SK-N-SH treated with all-trans-retinoic acid at 6 μM for 48 hours (cell line): ENCODE measurements at regions not wholly inside any gene's neighbourhood (a gene's known extent, or its start where the extent isn't known, plus 50 kb on each side); places are given as distances from the start of the nearest gene placed in this dataset.

ENCODE experiments used
- ATAC-seq: fragments of 200-7000 bp; cut with Tn5 transposase; 3 replicates; pipeline ENCODE4 v1.9.1; 2020; ENCODE audit warnings: mild to moderate bottlenecking, moderate library complexity
- ARNTL ChIP-seq: fragments of 450-650 bp; formaldehyde crosslinking; IDR thresholded peaks from 2 replicates; pipeline ENCODE4 v1.5.0; 2020; ENCODE audit warnings: low read depth, mild to moderate bottlenecking, moderate library complexity, borderline replicate concordance
- CSDC2 ChIP-seq: fragments of 250-450 bp; sonication (Bioruptor Pico); IDR thresholded peaks from 2 replicates; pipeline ENCODE4 v1.5.0; 2020; ENCODE audit warnings: mild to moderate bottlenecking, moderate library complexity
- ESRRG ChIP-seq: fragments of 250-450 bp; sonication (Bioruptor Pico); IDR thresholded peaks from 2 replicates; pipeline ENCODE4 v1.6.1; 2021; ENCODE audit warnings: mild to moderate bottlenecking
- GLIS3 ChIP-seq: fragments of 250-450 bp; sonication (Bioruptor Pico); IDR thresholded peaks from 2 replicates; pipeline ENCODE4 v1.5.0; 2020; ENCODE audit warnings: mild to moderate bottlenecking, moderate library complexity
- ISL1 ChIP-seq: fragments of 250-450 bp; sonication (Bioruptor Pico); IDR thresholded peaks from 2 replicates; pipeline ENCODE4 v2.1.2; 2022; ENCODE audit warnings: mild to moderate bottlenecking, moderate library complexity
- OSR1 ChIP-seq: fragments of 250-450 bp; sonication (Bioruptor Pico); IDR thresholded peaks from 2 replicates; pipeline ENCODE4 v1.8.0; 2022; ENCODE audit warnings: moderate library complexity, mild to moderate bottlenecking, inconsistent platforms
- PPARA ChIP-seq: fragments of 250-450 bp; sonication (Bioruptor Pico); IDR thresholded peaks from 2 replicates; pipeline ENCODE4 v1.5.0; 2020; ENCODE audit warnings: mild to moderate bottlenecking, borderline replicate concordance
- RARB ChIP-seq: fragments of 250-450 bp; sonication (Bioruptor Pico); IDR thresholded peaks from 2 replicates; pipeline ENCODE4 v1.8.0; 2021; ENCODE audit warnings: mild to moderate bottlenecking, moderate library complexity
- SNAI2 ChIP-seq: fragments of 250-450 bp; sonication (Bioruptor Pico); IDR thresholded peaks from 2 replicates; pipeline ENCODE4 v1.5.0; 2020; ENCODE audit warnings: mild to moderate bottlenecking, moderate library complexity
- TCF4 ChIP-seq: fragments of 250-450 bp; sonication (Bioruptor Pico); IDR thresholded peaks from 2 replicates; pipeline ENCODE4 v1.8.0; 2021; ENCODE audit warnings: mild to moderate bottlenecking, moderate library complexity, borderline replicate concordance
- TOX ChIP-seq: fragments of 250-450 bp; sonication (Bioruptor Pico); IDR thresholded peaks from 2 replicates; pipeline ENCODE4 v1.8.0; 2021; ENCODE audit warnings: mild to moderate bottlenecking, moderate library complexity, borderline replicate concordance
- ZC3H10 ChIP-seq: fragments of 250-450 bp; sonication (Bioruptor Pico); IDR thresholded peaks from 2 replicates; pipeline ENCODE4 v1.5.1; 2021; ENCODE audit warnings: mild to moderate bottlenecking, moderate library complexity
- ZFP3 ChIP-seq: fragments of 250-450 bp; sonication (Bioruptor Pico); IDR thresholded peaks from 2 replicates; pipeline ENCODE4 v1.5.0; 2020; ENCODE audit warnings: mild to moderate bottlenecking, moderate library complexity
- ZFP30 ChIP-seq: fragments of 450-650 bp; formaldehyde crosslinking; IDR thresholded peaks from 2 replicates; pipeline ENCODE4 v1.5.0; 2022; ENCODE audit warnings: mild to moderate bottlenecking, moderate library complexity
- ZNF565 ChIP-seq: fragments of 450-650 bp; formaldehyde crosslinking; conservative IDR thresholded peaks from 2 replicates; pipeline ENCODE4 v1.5.0; 2020; ENCODE audit warnings: low read depth, mild to moderate bottlenecking, moderate library complexity
- ZNF70 ChIP-seq: fragments of 450-650 bp; formaldehyde crosslinking; IDR thresholded peaks from 2 replicates; pipeline ENCODE4 v1.5.0; 2020; ENCODE audit warnings: mild to moderate bottlenecking, moderate library complexity
- ZNF8 ChIP-seq: fragments of 450-650 bp; formaldehyde crosslinking; IDR thresholded peaks from 2 replicates; pipeline ENCODE4 v1.5.0; 2020; ENCODE audit warnings: mild to moderate bottlenecking, moderate library complexity
- TF ChIP-seq, protein P1 (sequence below): fragments of 250-450 bp; sonication (Bioruptor Pico); IDR thresholded peaks from 2 replicates; pipeline ENCODE4 v1.8.0; 2021; ENCODE audit warnings: low read depth, mild to moderate bottlenecking, moderate library complexity, borderline replicate concordance
- TF ChIP-seq, protein P2 (sequence below): fragments of 250-450 bp; sonication (Bioruptor Pico); IDR thresholded peaks from 2 replicates; pipeline ENCODE4 v1.5.1; 2020; ENCODE audit warnings: low read depth, mild to moderate bottlenecking, moderate library complexity
- TF ChIP-seq, protein P3 (sequence below): fragments of 250-450 bp; sonication (Bioruptor Pico); IDR thresholded peaks from 2 replicates; pipeline ENCODE4 v1.5.1; 2021; ENCODE audit warnings: mild to moderate bottlenecking, moderate library complexity
- TF ChIP-seq, protein P4 (sequence below): fragments of 250-450 bp; sonication (Bioruptor Pico); IDR thresholded peaks from 2 replicates; pipeline ENCODE4 v1.5.0; 2020; ENCODE audit warnings: mild to moderate bottlenecking, moderate library complexity
- TF ChIP-seq, protein P5 (sequence below): fragments of 250-450 bp; sonication (Bioruptor Pico); IDR thresholded peaks from 2 replicates; pipeline ENCODE4 v1.8.0; 2020; ENCODE audit warnings: mild to moderate bottlenecking, moderate library complexity, borderline replicate concordance

DNA sequence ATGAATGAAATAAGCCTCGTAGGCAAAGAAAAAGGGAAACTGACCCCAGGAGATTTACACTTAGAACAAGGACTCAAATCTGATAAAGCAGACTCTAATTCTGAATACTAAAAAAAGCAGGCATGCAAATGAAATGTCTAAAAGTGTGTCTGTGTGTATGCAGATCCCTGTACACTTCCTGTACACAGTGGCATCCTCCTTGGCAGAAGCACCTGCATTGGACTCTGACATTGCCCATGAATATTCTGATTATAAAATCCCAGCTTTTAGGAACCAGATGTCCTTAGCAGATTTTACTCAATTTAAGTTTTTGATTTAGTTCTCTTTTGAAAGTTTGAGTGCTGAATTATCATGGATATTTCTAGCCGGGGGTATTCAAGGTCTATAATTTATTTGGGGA, 306.0 kb upstream of the CDH8 start:
- ATAC-seq: no peak
- no peak for TF ChIP-seq ZFP3 (CRISPR knock-in tag)

DNA sequence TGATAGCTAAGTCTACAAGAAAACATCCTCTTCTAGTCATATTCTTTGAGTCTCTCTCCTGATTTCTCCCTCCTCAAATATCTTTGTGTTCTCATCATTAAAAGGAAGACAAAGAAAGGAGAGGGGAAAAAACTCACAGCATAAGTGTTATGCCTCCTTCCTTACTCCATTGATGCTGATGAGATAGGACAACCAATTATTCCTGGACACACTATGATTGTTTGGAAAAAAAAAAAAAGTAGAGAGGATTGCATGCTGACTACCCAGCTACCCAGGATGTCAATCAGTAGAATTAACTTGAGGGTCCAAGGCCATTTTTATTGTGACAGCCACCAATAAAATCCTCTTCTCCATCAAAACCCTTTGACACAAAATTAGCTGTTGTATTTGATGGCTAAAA, 299.1 kb upstream of the CDH8 start:
- ATAC-seq: no peak
- TF ChIP-seq ZNF8 (CRISPR knock-in tag) (no peak), ZC3H10 (no peak), OSR1 (no peak), ESRRG (CRISPR knock-in tag) (no peak), SNAI2 (no peak), ZNF70 (no peak), ARNTL (no peak), GLIS3 (CRISPR knock-in tag) (no peak), TCF4 (no peak), ZFP3 (CRISPR knock-in tag) (no peak), TOX (CRISPR knock-in tag) (no peak), ZNF565 (CRISPR knock-in tag) (no peak)
- TF ChIP-seq, protein P1, sequence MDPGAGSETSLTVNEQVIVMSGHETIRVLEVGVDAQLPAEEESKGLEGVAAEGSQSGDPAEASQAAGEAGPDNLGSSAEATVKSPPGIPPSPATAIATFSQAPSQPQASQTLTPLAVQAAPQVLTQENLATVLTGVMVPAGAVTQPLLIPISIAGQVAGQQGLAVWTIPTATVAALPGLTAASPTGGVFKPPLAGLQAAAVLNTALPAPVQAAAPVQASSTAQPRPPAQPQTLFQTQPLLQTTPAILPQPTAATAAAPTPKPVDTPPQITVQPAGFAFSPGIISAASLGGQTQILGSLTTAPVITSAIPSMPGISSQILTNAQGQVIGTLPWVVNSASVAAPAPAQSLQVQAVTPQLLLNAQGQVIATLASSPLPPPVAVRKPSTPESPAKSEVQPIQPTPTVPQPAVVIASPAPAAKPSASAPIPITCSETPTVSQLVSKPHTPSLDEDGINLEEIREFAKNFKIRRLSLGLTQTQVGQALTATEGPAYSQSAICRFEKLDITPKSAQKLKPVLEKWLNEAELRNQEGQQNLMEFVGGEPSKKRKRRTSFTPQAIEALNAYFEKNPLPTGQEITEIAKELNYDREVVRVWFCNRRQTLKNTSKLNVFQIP: no peak
- TF ChIP-seq, protein P2, sequence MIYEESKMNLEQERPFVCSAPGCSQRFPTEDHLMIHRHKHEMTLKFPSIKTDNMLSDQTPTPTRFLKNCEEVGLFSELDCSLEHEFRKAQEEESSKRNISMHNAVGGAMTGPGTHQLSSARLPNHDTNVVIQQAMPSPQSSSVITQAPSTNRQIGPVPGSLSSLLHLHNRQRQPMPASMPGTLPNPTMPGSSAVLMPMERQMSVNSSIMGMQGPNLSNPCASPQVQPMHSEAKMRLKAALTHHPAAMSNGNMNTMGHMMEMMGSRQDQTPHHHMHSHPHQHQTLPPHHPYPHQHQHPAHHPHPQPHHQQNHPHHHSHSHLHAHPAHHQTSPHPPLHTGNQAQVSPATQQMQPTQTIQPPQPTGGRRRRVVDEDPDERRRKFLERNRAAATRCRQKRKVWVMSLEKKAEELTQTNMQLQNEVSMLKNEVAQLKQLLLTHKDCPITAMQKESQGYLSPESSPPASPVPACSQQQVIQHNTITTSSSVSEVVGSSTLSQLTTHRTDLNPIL (CRISPR knock-in tag): no peak

DNA sequence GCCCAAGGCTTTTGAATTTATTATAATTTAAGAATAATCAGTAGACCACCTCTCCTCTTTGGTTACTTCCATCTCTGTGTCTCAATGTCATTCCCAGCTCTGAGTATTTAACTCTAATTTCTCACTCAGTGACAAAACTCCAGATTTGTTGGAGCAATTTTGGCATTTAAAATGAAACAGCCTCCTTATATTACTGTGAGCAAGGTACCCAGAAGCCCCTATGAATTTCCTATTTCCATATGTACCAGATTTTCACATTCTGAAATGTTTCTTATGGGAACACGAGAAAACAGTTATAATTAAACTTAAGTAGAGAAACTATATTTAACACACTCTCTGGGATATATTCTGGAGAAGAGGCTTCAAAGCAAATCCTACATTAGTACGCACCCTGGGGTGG, 285.4 kb upstream of the CDH8 start:
- TF ChIP-seq SNAI2 (no peak), ARNTL (no peak), ESRRG (CRISPR knock-in tag) (no peak), ZC3H10 (no peak)
- no peak for ATAC-seq

DNA sequence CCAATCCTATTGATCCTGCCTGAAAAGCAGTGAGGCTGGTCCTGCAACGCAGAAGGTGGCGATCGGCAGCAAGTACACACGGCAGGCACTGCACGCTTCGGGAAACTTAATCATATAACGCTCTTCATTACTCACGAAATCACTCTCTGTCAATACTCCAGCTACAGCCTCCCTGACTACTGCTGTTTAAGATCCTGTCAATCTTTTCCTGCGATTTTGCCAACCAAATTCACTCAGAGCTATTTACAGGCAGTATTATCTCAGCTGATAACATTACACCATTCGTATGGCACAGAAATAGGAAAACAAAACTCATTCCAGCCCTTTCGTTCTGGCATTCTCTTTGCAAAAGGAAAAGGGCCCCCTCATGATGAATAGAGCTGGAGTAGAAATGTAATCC, 262.4 kb upstream of the CDH8 start:
- TF ChIP-seq ISL1 (0 out of 2 replicates have a peak, but pooled peaks have one; percentile 19), GLIS3 (CRISPR knock-in tag) (no peak)
- ATAC-seq: no peak

DNA sequence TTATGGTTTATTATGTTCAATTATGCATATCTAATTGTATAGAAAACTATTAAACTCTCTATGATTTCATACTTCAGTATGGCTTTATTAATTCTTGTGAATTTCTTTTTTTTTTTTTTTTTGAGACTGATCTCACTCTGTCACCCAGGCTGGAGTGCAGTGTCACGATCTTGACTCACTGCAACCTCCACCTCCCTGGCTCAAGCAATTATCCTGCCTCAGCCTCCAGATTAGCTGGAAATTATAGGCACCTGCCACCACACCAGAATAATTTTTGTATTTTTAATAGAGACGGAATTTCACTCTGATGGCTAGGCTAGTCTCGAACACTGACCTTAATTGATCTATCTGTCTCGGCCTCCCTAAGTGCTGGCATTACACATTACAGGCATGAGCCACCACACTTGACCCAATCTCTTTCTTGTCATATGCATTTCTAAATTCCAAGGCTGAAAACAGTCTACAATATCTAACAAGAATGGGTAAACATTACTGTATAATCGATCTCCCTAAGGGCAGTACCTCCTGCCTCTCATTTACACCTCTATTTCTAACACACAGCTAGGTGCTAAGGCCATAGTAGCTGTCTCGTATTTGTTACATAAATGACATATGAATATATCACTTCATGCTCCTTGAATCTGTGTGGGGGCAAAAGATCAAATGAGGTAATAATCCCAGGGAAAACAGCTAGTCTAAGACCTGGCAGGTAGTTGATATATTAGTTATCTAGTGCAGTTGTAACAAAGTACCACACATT, 258.2 kb upstream of the CDH8 start:
- no peak for TF ChIP-seq TOX (CRISPR knock-in tag)
- no peak for ATAC-seq

DNA sequence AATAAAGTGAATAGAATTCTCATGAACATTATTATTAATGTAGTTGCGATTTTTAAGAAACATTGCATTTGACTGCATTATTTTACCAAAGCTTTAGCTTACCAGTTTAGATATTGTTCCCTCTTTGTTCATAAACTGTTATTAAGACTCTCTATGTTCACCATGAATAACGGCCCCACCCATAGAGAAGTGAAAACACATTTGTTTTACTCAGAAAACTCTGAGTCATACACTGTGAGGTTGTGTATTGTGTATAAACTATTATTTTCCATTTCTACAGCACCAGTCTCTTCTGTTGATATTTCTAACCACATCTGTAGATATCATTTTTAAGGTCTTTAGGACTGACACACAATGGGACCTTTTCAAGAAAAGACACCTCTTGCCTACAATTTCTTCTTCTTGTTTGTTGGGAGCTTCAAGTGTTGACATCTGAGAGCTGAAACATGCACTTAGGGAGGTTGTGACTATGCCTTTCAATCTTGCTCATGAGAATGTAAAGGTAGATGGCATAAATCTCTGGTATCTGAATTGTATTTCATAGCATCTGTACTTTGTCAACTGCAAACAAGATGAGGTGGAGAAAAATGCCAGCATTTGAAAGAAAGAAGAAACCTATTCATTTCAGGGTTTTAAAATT, 252.9 kb upstream of the CDH8 start:
- ATAC-seq: no peak
- TF ChIP-seq, protein P2 (CRISPR knock-in tag): no peak
- TF ChIP-seq TOX (CRISPR knock-in tag) (no peak), ARNTL (no peak), ZC3H10 (no peak), ZNF70 (no peak), RARB (CRISPR knock-in tag) (no peak), ESRRG (CRISPR knock-in tag) (no peak), CSDC2 (no peak), ISL1 (no peak), PPARA (CRISPR knock-in tag) (no peak), OSR1 (no peak), ZFP30 (CRISPR knock-in tag) (no peak), ZNF8 (CRISPR knock-in tag) (no peak), ZFP3 (CRISPR knock-in tag) (no peak), SNAI2 (no peak)
- TF ChIP-seq, protein P3, sequence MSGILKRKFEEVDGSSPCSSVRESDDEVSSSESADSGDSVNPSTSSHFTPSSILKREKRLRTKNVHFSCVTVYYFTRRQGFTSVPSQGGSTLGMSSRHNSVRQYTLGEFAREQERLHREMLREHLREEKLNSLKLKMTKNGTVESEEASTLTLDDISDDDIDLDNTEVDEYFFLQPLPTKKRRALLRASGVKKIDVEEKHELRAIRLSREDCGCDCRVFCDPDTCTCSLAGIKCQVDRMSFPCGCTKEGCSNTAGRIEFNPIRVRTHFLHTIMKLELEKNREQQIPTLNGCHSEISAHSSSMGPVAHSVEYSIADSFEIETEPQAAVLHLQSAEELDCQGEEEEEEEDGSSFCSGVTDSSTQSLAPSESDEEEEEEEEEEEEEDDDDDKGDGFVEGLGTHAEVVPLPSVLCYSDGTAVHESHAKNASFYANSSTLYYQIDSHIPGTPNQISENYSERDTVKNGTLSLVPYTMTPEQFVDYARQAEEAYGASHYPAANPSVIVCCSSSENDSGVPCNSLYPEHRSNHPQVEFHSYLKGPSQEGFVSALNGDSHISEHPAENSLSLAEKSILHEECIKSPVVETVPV (CRISPR knock-in tag): no peak
- TF ChIP-seq, protein P4, sequence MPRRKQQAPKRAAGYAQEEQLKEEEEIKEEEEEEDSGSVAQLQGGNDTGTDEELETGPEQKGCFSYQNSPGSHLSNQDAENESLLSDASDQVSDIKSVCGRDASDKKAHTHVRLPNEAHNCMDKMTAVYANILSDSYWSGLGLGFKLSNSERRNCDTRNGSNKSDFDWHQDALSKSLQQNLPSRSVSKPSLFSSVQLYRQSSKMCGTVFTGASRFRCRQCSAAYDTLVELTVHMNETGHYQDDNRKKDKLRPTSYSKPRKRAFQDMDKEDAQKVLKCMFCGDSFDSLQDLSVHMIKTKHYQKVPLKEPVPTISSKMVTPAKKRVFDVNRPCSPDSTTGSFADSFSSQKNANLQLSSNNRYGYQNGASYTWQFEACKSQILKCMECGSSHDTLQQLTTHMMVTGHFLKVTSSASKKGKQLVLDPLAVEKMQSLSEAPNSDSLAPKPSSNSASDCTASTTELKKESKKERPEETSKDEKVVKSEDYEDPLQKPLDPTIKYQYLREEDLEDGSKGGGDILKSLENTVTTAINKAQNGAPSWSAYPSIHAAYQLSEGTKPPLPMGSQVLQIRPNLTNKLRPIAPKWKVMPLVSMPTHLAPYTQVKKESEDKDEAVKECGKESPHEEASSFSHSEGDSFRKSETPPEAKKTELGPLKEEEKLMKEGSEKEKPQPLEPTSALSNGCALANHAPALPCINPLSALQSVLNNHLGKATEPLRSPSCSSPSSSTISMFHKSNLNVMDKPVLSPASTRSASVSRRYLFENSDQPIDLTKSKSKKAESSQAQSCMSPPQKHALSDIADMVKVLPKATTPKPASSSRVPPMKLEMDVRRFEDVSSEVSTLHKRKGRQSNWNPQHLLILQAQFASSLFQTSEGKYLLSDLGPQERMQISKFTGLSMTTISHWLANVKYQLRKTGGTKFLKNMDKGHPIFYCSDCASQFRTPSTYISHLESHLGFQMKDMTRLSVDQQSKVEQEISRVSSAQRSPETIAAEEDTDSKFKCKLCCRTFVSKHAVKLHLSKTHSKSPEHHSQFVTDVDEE (CRISPR knock-in tag): no peak
- TF ChIP-seq, protein P5, sequence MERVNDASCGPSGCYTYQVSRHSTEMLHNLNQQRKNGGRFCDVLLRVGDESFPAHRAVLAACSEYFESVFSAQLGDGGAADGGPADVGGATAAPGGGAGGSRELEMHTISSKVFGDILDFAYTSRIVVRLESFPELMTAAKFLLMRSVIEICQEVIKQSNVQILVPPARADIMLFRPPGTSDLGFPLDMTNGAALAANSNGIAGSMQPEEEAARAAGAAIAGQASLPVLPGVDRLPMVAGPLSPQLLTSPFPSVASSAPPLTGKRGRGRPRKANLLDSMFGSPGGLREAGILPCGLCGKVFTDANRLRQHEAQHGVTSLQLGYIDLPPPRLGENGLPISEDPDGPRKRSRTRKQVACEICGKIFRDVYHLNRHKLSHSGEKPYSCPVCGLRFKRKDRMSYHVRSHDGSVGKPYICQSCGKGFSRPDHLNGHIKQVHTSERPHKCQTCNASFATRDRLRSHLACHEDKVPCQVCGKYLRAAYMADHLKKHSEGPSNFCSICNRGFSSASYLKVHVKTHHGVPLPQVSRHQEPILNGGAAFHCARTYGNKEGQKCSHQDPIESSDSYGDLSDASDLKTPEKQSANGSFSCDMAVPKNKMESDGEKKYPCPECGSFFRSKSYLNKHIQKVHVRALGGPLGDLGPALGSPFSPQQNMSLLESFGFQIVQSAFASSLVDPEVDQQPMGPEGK (CRISPR knock-in tag): no peak
